Stimulated activated CD4-positive, alpha-beta T cell treated with anti-CD3 and anti-CD28 coated beads, Interleukin-1b, Interleukin-23, amount 100 ng/mL, for 4 hours (primary cell): ENCODE measurements at regions not wholly inside any gene's neighbourhood (a gene's known extent, or its start where the extent isn't known, plus 50 kb on each side); places are given as distances from the start of the nearest gene placed in this dataset.
"Not testable (repeated sequence)": the region's sequence is repeated elsewhere in the genome, so short reads cannot be mapped to it uniquely, and the experiment has no call there.

Experiments used
- DNase-seq, 2 donors: peaks; one replicate each; pipeline ENCODE4 v3.0.0-alpha.2; 2020; ENCODE audit warnings: low read depth in 2 of 2

DNA sequence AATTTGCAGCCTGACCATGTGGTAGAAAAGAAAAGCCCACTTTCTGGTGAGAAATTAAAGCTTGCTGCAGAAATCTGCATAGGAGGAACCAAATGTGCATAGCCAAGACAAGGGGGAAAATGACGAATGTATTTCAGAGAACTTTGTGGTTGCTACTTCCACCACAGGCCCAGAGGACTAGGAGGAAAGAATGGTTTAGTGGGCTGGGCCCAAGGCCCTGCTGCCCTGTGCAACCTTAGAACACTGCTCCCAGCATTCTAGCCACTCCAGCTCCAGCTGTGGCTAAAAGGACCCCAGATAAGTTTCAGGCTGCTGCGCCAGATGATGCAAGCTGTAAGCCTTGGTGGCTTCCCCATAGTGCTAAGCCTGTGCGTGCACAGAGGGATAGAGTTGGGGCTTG lies 764.3 kb downstream of the SLC6A15 start:
- no peak for DNase-seq

DNA sequence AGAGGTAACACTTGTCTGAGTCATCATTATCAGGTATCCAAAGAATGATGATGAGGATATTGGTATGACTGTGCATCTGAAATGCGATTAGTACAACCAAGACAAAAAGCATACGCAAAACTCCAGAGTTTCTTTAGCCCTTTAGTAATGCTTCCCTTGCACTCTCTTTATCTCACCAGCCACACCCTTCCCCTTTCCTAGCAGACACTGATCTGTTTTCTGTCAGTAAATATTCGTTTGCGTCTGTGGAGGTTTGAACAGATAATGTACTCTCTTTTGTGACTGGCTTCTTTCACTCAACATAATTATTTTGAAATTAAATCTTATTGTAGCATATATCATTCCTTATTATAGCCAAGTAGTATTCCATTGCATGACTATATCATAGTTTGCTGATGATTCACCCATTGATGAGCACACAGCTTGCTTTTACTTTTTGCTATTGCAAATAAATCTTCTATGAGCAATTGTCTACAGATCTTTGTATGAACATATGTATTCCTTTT lies 775.7 kb downstream of the SLC6A15 start:
- no peak for DNase-seq

DNA sequence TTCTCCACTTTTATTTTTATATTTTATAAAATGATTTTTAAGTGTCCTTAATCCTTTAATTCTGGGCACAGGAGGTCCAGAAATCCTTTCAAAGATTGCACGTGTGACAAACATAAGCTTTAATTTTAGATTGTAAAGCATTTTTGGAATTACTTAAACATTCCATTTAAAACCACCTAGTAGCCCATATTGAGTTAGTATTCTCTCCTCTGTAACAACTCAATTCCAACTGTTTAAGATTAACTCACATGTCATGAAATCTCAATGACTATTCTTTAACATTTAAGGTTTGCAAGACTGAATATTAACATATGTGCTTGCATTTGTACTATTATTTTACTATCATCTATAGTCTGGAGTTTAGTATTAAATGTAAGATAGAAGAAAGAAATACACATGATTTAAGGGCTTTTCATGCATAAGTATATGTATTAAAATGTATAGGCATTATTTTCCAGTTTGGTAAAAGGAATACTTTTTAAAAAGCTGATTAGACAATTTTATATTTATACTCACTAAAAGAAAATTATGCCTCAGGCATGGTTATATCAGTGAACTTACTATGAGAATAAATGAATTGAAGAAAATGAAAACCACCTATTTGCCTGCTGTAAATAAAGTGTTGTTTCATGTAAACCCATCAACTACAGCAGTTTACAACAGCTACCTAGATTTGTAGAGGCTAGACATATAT lies 776.9 kb downstream of the SLC6A15 start:
- DNase-seq: no peak

DNA sequence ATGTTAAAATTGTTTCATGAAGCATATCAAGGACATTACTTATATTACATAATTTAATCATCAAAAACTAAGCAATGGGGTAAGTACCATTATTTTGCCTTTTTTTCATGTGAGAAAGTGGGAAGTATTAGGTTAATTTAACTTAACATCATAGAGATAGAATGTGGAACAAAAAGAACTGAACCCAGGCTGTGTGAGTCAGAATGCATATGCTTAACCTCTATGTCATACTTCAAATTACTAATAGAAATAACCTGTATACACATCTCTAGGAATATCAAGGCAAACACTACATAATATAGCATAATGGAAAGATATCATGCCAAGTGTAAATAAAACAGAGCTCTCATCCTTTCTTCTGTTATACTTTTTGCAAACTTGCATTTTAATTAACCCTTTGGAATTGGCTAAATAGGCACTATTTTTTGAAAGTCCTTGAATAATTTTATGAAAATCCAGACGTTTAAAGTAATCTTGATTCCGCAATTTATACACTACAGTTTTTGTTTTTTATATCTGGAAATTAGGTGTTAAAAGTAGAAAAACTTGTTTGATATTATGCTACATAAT lies 777.7 kb downstream of the SLC6A15 start:
- no peak for DNase-seq

DNA sequence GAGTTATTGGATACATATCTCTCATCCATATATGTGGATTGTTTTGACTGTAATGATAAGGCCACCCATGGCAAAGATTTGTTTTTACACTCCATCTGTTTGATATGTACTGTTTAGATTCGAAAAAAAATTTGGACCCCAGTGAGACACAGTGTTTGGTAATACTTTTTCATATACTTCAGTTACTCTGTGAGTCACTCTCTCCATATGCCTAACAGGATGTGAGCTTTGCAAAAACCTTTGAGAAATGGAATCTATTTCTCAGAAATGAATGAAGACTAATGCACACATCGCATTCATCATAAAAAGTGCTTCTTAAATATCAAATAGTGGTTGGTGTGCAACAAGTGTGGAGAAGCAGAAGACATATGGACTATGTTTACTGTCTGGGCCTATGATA lies 781.5 kb downstream of the SLC6A15 start:
- no peak for DNase-seq

DNA sequence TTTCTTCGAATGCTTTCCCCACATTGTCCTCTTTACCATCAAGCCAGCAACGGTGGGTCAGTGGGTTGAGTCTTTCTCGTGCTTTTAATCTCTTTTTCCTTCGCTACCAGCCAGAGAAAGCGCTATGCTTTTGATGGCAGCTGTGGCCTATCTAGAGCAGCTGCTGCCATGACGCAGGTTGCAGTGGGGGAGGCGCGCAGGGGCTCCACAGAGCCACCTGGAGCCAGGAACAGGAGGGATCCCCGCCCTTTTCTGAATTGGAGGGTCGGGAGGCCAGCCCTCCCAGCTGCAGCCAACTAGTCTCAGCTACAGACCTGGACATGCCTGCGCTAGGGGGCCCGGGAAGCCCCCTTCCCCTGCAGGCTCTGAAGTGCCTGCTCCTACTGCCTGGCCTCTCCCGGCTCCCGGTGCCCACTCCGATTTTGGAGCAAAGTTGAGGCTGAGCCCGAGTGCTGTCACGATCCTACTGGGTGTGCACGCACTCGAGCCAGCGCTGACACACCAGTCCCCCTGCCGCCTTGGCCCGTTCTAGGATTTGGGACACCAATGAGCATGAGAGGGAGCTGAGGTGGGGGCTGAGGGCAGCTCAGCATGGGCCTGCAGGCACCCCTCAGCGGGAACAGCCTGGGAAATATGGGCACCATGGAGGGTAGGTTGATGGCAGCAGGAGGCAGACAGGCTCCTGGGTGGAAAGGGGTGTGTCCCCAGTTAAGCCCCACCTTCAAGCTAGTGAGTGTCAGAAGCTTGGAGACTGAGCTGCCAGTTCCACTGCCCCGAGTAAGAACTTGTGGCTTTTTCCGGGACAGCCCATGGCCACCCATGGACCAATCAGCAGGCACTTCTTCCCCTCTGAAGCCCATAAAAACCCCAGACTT lies 784.2 kb downstream of the SLC6A15 start:
- no peak for DNase-seq

DNA sequence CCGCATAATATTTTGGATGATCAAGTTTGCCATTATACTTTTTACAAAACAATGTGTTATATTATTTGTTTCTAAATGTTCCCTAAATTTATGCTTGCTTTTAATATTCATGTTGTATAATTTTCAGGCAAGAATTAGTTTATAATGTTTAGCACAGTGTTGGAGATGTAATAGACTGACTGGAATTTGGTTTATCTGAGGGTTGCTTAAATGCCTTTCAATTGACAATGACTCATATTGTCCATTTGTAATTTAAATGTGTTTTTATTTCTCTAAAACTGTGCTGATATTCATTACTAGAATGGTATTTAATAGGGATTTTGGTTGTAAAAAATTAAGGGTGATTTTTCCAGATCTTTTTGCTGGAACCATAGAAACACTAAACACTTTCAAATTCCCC lies 788.4 kb downstream of the SLC6A15 start:
- DNase-seq: no peak

DNA sequence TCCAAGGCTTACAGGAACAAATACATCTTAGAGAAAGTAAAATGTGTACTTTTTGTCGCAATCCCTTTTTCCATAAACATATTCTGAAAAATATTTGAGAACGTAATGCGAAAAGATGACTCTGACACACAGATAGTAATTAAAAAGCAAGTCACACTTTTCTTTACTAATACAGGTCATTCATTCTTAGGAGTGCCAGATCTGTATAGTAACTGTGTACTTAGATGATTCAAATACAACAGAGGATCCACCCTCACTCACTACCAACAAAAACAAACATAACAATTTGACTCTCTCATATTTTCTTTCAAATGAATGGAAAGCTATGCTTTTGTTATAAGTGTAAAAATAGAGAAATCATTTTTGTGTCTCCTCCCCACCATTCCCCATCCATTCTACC lies 795.4 kb downstream of the SLC6A15 start:
- DNase-seq: no peak

DNA sequence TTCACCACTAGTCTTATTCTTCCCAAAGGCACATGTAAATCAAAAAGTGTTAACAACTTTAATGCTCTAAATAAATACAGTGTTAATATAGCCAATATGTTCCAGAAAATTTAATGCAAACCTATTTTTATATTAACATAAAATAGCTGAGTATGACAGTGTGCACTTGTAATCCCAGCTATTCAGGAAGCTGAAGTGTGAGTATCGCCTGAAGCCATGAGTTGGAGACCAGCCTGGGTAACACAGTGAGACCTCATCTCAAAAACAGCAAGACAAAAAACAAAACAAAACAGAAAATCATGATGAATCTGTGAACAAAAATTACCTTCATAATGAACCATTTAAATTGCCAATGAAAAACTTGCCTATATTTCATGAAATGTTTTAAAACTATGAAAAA lies 798.9 kb downstream of the SLC6A15 start:
- no peak for DNase-seq

DNA sequence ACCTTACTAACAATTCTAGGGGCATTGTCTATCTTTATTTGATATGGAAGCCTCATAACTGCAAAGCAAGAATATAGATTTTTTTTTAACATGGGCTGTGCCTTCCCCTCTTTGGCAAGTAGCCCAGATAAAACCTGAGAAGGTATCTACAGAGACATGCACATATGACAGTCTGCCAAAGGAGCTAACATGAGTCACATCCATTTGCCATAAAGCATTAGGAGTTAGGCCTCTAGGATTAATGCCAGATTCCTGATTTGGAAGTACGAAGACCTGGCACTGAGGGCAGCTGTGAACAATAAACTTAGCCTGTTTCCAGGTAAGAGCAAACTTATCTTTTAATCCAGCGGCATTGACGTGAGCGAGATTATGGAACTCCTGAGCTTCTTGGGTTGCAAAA lies 808.7 kb downstream of the SLC6A15 start:
- not testable (repeated sequence) for DNase-seq

DNA sequence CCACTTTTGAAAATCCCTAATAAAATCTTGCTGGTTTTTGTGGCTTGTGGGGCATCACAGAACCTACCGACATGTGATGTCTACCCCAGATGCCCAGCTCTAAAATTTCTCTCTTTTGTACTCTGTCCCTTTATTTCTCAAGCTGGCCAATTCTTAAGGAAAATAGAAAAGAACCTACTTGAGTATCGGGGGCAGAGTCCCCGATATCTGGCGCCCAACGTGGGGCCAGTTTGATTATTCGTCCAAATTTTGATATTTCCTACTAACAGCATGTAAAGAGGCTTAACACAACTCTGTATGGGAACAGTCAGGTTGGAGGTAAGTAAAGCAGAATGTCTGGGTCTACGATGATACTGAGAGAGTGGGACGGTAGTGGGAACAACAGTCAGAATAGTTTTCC lies 810.6 kb downstream of the SLC6A15 start:
- not testable (repeated sequence) for DNase-seq

DNA sequence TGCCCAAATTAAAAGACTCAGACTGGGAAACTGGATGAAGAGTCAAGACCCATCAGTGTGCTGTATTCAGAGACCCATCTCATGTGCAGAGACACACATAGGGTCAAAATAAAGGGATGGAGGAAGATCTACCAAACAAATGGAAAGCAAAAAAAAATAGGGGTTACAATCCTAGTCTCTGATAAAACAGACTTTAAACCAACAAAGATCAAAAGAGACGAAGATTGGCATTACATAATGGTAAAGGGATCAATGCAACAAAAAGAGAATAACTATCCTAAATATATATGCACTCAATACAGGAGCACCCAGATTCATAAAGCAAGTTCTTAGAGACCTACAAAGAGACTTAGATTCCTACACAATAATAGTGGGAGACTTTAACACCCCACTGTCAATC lies 813.0 kb downstream of the SLC6A15 start:
- not testable (repeated sequence) for DNase-seq

DNA sequence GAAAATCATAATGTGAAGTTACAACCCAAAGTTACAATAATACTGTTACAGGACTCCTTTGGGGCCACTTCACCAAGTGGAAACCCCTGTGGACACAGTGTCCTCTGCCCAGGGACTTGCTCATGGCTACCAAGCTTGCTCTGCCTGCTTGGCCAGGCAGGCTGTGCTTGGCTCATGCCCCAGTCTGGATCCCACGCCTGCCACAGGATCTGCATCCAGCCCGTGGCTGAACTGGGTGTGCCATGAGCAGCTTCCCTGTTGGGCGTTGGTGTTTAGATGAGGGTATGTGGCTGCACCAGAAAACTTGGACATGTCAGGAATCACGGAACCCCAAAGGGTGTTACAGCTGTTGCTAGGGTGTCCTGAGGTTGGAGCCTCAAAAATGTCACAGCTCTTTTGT lies 820.9 kb downstream of the SLC6A15 start:
- DNase-seq: no peak

DNA sequence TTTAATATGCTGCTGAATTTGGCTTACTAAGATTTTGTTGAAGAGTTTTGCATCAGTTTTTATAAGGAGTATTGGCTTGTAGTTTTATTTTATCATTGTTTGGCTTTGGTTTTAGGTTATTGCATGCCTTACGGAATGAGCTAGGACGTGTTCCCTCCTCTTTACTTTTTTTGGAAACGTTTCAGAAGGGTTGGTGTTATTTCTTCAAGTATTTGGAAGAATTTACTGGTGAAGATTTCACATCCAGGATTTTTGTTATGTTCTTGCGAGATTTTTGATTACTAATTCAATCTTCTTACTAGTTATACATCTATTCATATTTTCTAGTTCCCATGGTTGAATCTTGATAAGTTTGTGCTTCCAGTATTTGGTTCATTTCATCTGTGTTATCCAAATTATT lies 823.2 kb downstream of the SLC6A15 start:
- no peak for DNase-seq

DNA sequence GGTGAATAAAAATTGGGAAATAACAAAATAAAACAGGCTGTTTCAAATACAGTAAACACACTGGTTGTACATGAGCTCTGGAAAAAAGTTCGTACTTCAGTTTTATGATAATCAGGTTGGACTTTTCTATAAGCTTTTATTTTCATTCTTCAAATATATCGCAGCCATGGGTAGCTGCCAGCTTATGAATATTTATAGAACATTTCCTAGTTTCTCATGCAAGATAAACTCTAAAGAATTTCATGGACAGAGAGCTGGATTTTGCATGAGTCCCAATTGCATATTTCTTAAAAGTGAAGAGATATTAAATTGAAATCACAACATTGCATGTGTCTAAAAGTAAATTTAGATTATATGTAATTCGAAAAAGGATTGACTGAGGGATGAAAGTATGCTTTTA lies 827.6 kb downstream of the SLC6A15 start:
- DNase-seq: no peak

DNA sequence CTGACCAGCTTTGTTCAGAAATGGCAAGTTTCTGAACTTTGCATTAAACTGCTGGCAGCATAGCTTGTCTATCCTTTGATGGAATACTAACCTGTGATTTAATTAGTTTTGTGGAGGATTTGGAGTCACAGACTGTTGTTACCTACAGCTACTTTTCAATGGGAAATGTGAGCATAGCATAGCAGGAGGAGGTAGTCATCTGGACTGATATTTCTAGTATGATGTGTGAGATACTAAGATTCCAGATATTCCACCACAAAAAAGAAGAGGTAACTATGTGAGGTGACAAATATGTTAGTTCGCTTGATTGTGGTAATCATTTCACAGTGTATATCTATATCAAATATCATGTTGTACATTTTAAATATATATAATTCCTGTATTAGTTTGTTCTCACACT lies 833.0 kb downstream of the SLC6A15 start:
- DNase-seq: no peak

DNA sequence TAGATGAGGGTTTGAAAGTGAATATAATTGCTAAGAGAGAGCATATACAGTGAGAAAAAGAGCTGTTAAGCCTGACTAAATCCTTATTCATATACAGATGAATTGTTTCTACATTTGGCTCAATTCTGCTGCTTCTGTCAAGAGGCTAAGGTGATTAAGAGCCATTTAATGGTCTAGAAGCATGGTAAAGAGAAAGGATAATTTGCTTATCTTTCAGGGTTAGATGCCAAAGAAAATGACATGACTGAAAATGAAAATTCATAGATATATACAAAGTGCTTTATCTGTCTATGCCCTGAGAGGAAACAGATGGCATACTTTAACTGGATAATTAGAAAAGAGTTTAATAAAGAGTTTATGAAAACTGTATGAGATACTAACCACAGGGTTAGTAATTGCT lies 834.9 kb downstream of the SLC6A15 start:
- DNase-seq: no peak

DNA sequence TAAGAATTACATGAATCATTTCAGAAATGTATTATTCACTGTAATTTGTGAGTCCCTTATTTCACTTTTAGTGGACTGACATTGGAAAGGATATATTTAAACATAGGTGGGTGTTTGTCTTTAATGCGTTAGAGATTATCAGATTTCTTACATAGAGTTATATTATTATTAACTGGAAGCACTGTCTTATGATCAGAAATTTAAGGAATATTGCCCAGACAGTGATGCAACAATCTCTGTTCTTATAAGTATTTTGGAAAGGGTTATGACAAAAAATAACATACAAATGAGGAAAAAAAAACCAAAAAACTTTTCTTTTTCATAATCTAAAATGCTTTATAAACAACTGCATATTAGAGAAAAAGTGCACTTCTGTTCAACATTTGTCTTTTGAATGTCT lies 836.6 kb downstream of the SLC6A15 start:
- no peak for DNase-seq

DNA sequence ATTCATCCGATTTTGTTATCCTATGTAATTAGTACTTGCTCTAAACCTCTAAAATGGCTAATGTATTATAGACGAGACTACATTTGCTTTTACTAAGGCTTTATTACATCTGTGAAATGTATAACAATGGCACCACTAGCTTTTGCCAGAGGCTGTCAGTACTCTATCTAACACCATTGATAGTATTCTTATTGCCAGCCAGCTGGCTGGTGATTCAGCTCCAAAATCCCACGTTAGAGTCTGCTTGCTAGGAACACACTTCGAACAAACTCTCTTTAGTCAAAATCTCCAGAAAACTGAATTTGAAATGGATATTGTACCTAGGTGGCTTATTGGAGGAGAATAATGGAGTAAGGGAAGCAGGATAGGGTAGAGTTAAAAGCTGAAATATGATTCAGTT lies 839.2 kb downstream of the SLC6A15 start:
- DNase-seq: no peak

DNA sequence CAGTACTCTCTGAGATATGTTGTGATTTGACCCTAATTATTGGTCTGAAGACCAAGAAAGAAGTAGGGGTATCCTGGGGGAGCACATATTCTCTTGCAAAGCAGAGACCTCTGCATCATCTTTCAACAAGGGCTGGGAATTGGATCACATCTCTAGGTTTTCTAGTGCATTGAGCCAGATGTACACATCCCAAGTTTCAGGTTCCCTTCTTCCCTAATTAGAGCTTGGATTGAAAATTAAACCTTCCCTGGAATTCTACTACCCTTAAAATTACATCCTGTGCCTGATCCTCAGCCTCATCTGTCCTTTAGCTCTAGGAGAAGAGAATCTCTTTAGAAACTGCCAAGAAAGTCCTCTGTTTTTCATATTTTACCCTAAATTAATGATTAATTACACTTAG lies 839.6 kb downstream of the SLC6A15 start:
- DNase-seq: no peak

DNA sequence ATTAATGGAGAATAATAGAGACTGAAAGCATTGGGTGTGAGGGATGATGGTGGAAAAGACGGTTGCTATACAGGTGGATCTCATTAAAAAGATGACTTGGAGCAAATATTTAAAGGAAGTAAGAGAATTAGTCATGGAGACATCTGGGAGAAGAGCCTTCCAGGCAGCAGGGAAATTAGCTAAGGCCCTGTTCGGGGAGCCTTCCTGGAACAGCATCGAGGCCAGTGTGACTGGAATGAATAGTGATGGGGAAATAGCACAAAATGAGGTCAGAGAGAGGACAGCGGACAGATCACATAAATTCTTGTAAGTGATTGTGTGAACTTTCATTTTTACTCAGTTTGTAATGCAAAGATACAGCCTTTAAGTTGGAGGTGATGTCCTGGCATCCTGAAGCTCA lies 842.3 kb downstream of the SLC6A15 start:
- DNase-seq: no peak

DNA sequence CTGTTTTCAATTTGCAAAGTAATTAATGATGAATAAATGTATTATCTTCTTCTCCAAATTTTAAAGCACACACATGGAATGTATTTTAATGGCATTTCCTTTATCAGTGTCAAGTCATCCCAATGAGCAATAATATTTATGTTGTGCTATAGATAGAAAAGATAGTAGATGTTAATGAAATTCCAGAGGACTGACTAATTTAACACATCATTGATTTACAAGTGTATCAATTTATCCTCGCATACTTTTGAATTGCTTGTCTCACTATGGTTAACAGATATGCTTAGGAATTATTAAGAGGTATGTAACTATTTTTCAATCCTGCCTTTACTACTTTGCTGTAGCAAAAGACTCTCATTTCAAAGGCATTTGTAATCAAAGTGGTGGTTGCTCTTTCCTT lies 842.9 kb downstream of the SLC6A15 start:
- DNase-seq: no peak

DNA sequence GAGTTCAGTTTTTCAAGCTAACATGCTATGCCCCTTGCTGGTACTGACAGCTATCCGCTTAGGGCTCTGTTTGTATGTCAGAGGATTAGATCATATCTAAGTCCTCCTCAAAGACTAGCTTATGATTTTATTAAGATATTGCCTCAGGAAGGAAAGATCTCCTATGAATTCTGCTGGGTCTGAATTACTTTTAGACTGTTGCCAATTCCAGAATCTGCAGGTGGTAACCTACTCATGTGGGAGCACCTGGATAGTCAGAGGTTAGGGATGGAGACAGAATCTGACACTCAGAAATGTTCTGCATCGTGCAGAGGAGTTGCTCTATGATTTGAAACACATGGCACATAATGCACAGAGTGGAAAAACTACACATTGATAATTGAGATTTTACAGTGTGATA lies 843.4 kb downstream of the SLC6A15 start:
- DNase-seq: no peak
